Midbrain (tissue), 1 donor: ENCODE measurements at regions not wholly inside any gene's neighbourhood (a gene's known extent, or its start where the extent isn't known, plus 50 kb on each side); places are given as distances from the start of the nearest gene placed in this dataset.
A peak's percentile ranks its signal among the peaks of the same experiment; 100 is the strongest.
"Not testable (repeated sequence)": the region's sequence is repeated elsewhere in the genome, so short reads cannot be mapped to it uniquely, and the experiment has no call there.

Experiments
- DNase-seq: peaks from one replicate; lab custom pipeline; 2025; lab: John Stamatoyannopoulos, UW

- no peak for DNase-seq
Observed at GRCh38 chr1:67482733-67483482, 52.7 kb upstream of the SERBP1 start.

- no peak for DNase-seq
Observed at GRCh38 chr1:67484492-67484891, 54.3 kb upstream of the SERBP1 start.

- no peak for DNase-seq
Observed at GRCh38 chr1:67485046-67485811, 55.0 kb upstream of the SERBP1 start.

GRCh38 chr1:67489643-67490042, 59.4 kb upstream of the SERBP1 start:
- peak; percentile 3 for DNase-seq

GRCh38 chr1:67491280-67491679, 61.1 kb upstream of the SERBP1 start:
- no peak for DNase-seq

GRCh38 chr1:67493148-67493547, 62.9 kb upstream of the SERBP1 start:
- DNase-seq, result no peak

GRCh38 chr1:67495327-67495726, 65.1 kb upstream of the SERBP1 start:
- no peak for DNase-seq

GRCh38 chr1:67496329-67496728, 66.1 kb upstream of the SERBP1 start:
- DNase-seq, result no peak

GRCh38 chr1:67500413-67500959, 70.3 kb upstream of the SERBP1 start:
- DNase-seq, result peak; percentile 77

- no peak for DNase-seq
Observed at GRCh38 chr1:67503974-67504373, 73.8 kb upstream of the SERBP1 start.

GRCh38 chr1:67513392-67514294, 83.4 kb upstream of the SERBP1 start:
- DNase-seq, result not testable (repeated sequence)

- no peak for DNase-seq
Observed at GRCh38 chr1:67514300-67514699, 84.1 kb upstream of the SERBP1 start.

- no peak for DNase-seq
Observed at GRCh38 chr1:67514786-67515185, 84.6 kb upstream of the SERBP1 start.

GRCh38 chr1:67515324-67516080, 85.3 kb upstream of the SERBP1 start:
- no peak for DNase-seq

- no peak for DNase-seq
Observed at GRCh38 chr1:67517046-67517445, 86.8 kb upstream of the SERBP1 start.

- no peak for DNase-seq
Observed at GRCh38 chr1:67522001-67522441, 91.8 kb upstream of the SERBP1 start.

GRCh38 chr1:67522793-67523192, 92.6 kb upstream of the SERBP1 start:
- DNase-seq, result no peak

GRCh38 chr1:67524143-67525052, 94.2 kb upstream of the SERBP1 start:
- no peak for DNase-seq

- DNase-seq, result no peak
Observed at GRCh38 chr1:67525053-67525760, 95.0 kb upstream of the SERBP1 start.

GRCh38 chr1:67528141-67528540, 97.9 kb upstream of the SERBP1 start:
- DNase-seq, result no peak
